Tibial nerve (tissue), 4 donors: ENCODE measurements at regions not wholly inside any gene's neighbourhood (a gene's known extent, or its start where the extent isn't known, plus 50 kb on each side); places are given as distances from the start of the nearest gene placed in this dataset.

ENCODE experiments used
- EP300 ChIP-seq, 2 donors: sonication (generic); formaldehyde crosslinking; IDR thresholded peaks; one replicate each; pipeline ENCODE4 v1.6.1; 2017; ENCODE audit warnings: antibody characterized with exemption in 2 of 2, mild to moderate bottlenecking in 1 of 2
- POLR2A ChIP-seq, 2 donors: fragments of 450-650 bp; IDR thresholded peaks; one replicate each; pipeline ENCODE4 v1.6.1; 2017; ENCODE audit warnings: antibody characterized with exemption in 2 of 2, mild to moderate bottlenecking in 2 of 2, moderate library complexity in 2 of 2
- TF ChIP-seq, protein P1 (sequence below), 5 experiments: fragments of 200-600 bp in 3 of 5; fragments of 450-650 bp in 2 of 5; sonication (generic) in 3 of 5; IDR thresholded peaks; one replicate each; pipeline ENCODE4 v1.5.1; 2016 to 2019; ENCODE audit warnings: antibody characterized with exemption in 5 of 5, mild to moderate bottlenecking in 3 of 5, moderate library complexity in 2 of 5

GRCh38 chr2:235433860-235434259 lies 60.0 kb upstream of the AGAP1 start:
- TF ChIP-seq, protein P1, sequence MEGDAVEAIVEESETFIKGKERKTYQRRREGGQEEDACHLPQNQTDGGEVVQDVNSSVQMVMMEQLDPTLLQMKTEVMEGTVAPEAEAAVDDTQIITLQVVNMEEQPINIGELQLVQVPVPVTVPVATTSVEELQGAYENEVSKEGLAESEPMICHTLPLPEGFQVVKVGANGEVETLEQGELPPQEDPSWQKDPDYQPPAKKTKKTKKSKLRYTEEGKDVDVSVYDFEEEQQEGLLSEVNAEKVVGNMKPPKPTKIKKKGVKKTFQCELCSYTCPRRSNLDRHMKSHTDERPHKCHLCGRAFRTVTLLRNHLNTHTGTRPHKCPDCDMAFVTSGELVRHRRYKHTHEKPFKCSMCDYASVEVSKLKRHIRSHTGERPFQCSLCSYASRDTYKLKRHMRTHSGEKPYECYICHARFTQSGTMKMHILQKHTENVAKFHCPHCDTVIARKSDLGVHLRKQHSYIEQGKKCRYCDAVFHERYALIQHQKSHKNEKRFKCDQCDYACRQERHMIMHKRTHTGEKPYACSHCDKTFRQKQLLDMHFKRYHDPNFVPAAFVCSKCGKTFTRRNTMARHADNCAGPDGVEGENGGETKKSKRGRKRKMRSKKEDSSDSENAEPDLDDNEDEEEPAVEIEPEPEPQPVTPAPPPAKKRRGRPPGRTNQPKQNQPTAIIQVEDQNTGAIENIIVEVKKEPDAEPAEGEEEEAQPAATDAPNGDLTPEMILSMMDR (IDR thresholded peaks at IDR 0.05) = peak in 2 of 5 experiments; percentile 7 to 53
- TF ChIP-seq EP300 (IDR thresholded peaks at IDR 0.05) (peak in 1 of 2 donors; percentile 41), POLR2A (IDR thresholded peaks at IDR 0.05) (no peak)
